ENCODE measurements at regions not wholly inside any gene's neighbourhood (a gene's known extent, or its start where the extent isn't known, plus 50 kb on each side); places are given as distances from the start of the nearest gene placed in this dataset.

DNA sequence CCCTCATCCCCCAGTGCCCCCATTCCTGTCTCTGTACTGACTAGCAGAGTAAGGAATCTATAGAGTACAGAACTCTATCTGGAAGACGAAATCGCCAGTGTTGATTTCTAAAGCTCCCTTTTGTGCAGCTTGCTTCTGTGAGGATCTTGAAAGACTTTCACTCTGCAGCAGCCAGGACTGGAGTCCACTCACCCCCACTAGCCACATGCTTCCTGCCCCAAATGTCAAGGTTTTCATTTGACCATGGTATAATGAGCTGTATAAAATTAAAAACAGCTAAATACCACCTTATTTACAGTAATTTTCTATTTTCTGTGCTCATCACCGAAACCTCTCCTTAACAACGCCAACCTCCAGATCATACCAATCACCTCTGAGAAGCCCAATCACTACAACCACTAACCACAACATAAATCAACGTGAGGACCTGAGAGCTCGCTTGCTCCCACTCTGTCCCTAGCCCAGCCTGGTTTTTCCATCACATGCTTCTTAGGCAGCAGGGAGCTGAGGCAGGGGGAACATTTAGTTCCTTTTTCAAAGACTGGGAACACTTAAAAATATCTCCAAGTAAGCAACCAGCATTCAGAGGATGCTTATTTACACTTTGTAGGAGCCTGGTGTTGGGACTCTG lies 56.1 kb upstream of the IRF2BP2 start:
- no peak overlapping the region for H3K4me3 ChIP-seq
- TF ChIP-seq, protein P1, sequence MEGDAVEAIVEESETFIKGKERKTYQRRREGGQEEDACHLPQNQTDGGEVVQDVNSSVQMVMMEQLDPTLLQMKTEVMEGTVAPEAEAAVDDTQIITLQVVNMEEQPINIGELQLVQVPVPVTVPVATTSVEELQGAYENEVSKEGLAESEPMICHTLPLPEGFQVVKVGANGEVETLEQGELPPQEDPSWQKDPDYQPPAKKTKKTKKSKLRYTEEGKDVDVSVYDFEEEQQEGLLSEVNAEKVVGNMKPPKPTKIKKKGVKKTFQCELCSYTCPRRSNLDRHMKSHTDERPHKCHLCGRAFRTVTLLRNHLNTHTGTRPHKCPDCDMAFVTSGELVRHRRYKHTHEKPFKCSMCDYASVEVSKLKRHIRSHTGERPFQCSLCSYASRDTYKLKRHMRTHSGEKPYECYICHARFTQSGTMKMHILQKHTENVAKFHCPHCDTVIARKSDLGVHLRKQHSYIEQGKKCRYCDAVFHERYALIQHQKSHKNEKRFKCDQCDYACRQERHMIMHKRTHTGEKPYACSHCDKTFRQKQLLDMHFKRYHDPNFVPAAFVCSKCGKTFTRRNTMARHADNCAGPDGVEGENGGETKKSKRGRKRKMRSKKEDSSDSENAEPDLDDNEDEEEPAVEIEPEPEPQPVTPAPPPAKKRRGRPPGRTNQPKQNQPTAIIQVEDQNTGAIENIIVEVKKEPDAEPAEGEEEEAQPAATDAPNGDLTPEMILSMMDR (IDR thresholded peaks at IDR 0.05): no peak
- no peak for TF ChIP-seq POLR2A (IDR thresholded peaks at IDR 0.05)
- no peaks in the 10 kb centered on the region for H3K27me3 ChIP-seq
- DNase-seq: no peak
- H3K36me3 ChIP-seq: no peaks in the 10 kb centered on the region
- peak overlapping the region in 2 of 4 donors; percentile 36 to 46 for H3K27ac ChIP-seq
- H3K4me1 ChIP-seq: no peaks in the 10 kb centered on the region
- no peaks in the 10 kb centered on the region for H3K9me3 ChIP-seq

DNA sequence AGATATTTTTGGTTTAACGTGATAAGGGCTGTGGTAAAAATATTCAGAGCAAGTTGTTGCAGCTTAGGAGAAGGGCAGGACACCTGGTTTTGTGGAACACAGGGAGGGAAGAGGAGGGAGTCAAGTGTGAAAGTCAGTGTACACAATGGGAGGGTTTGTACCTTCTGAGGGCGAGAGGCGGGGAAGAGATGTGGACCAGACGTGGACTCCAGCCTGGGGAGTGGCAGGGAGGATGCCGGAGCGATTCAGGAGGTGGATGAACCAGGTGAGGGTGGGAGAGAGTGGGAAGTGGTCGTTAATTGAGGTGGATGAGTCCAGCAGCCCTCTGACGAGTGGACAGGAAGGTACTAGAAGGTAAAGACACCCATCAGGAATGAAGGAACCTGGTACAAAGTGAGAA lies 52.2 kb upstream of the IRF2BP2 start:
- Histone ChIP-seq H3K4me1 (peaks cover 0 to 6% (median under 1%) of the 10 kb centered on the region in 4 donors), H3K36me3 (no peaks in the 10 kb centered on the region), H3K9me3 (no peaks in the 10 kb centered on the region), H3K4me3 (no peak overlapping the region), H3K27ac (no peak overlapping the region), H3K27me3 (no peaks in the 10 kb centered on the region)
- DNase-seq: peak in 1 of 3 donors; percentile 73
- TF ChIP-seq, protein P1 (IDR thresholded peaks at IDR 0.05): no peak
- no peak for TF ChIP-seq POLR2A (IDR thresholded peaks at IDR 0.05)

DNA sequence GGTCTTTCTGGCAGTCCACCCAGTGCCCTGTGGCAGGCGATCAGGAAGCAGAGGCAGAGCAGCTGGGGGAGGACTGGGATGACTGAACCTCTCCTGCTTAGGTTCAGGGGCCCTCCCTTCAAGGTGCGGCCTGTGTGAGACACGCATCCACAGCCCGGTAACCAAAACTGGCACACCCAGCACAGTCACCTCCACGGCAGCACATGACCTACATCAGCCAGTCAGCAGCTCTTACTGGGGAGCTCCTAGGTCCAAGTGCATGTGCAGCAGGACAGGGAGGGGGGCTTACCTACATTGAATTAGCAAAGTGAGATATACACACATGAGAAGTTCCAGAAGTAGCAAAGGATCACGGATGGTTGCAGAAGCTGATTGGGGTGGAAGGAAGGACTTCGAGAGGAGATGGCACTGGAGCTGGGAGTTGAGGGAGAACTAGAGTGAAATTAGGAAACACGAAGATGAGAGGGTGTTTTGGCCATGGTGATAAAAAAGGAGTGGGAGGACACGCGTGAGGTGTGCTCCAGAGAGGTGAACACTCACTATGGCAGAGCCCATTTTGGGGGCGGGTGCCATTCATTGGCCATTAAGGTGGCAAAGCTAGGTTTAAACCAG lies 51.4 kb upstream of the IRF2BP2 start:
- H3K9me3 ChIP-seq: no peaks in the 10 kb centered on the region
- TF ChIP-seq, protein P1 (IDR thresholded peaks at IDR 0.05): no peak
- no peak for TF ChIP-seq POLR2A (IDR thresholded peaks at IDR 0.05)
- no peak for DNase-seq
- no peaks in the 10 kb centered on the region for H3K27me3 ChIP-seq
- no peaks in the 10 kb centered on the region for H3K36me3 ChIP-seq
- peaks cover 0 to 11% (median 2%) of the 10 kb centered on the region in 4 donors for H3K4me1 ChIP-seq
- no peak overlapping the region for H3K4me3 ChIP-seq
- no peak overlapping the region for H3K27ac ChIP-seq

DNA sequence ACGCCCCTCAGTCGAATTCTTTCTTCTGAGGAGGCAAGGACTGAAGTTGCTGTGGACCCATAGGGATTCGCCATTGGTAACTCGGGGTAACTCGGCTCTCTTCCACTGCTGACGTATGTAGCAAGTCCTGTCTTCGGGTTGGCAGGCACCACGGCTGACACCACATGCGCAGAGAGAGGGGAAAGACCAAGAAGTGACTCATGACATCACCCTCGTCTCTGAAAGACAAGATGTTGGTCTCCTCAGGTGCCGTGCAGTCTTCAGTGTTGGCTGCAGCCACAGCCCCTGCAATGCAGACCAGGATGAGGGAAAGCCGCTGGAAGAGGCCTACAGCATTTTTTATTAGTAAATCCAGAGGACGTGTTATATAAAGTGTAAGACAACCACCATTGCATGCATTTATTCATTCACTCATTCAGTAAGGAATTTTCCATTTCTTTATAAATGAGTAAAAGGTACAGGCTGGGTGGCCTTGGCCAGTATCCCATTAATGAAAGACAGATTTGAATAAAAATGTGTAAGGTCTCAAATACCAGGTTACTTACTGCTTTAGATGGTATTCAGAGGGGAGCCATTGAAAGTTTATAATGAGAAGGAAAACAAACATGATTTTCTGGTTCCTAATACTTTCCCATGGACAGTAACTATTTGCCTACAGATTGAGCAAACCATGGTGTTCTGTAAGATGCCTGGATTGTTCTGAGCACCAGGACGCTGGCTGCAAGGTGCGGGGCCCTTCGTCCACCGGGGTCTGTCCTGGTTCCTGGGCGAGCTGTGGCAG lies 50.7 kb upstream of the IRF2BP2 start:
- Histone ChIP-seq H3K4me1 (peaks cover 0 to 11% (median 2%) of the 10 kb centered on the region in 4 donors), H3K9me3 (no peaks in the 10 kb centered on the region), H3K27ac (no peak overlapping the region), H3K36me3 (no peaks in the 10 kb centered on the region), H3K27me3 (no peaks in the 10 kb centered on the region), H3K4me3 (no peak overlapping the region)
- DNase-seq: no peak
- no peak for TF ChIP-seq POLR2A (IDR thresholded peaks at IDR 0.05)
- TF ChIP-seq, protein P1 (IDR thresholded peaks at IDR 0.05): no peak

Small RNA genes lying in the stretch of these regions (small RNA-seq; reads per million reads assigned to genes)
- 0 reads per million in 2 donors for gene RNY4P16
